NCI-H345 treated with DMSO at 0.1 percent for 48 hours (cell line): ENCODE measurements at regions not wholly inside any gene's neighbourhood (a gene's known extent, or its start where the extent isn't known, plus 50 kb on each side); places are given as distances from the start of the nearest gene placed in this dataset.

Experiments
- DNase-seq: peaks from one replicate; lab custom pipeline; 2025; ENCODE audit not compliant: unreplicated experiment; lab: John Stamatoyannopoulos, UW

GRCh38 chr9:82149501-82149946 lies 161.0 kb downstream of the SPATA31D1 start:
- no peak for DNase-seq

- no peak for DNase-seq
Observed at GRCh38 chr9:82152181-82152580, 163.6 kb downstream of the SPATA31D1 start.

- no peak for DNase-seq
Observed at GRCh38 chr9:82153032-82153431, 164.5 kb downstream of the SPATA31D1 start.

- DNase-seq: no peak
Observed at GRCh38 chr9:82154573-82154972, 166.0 kb downstream of the SPATA31D1 start.

GRCh38 chr9:82161876-82162275 lies 173.3 kb downstream of the SPATA31D1 start:
- DNase-seq: no peak

GRCh38 chr9:82164159-82164558 lies 175.6 kb downstream of the SPATA31D1 start:
- DNase-seq: no peak

GRCh38 chr9:82167296-82167695 lies 178.7 kb downstream of the SPATA31D1 start:
- no peak for DNase-seq

GRCh38 chr9:82168585-82168984 lies 180.0 kb downstream of the SPATA31D1 start:
- no peak for DNase-seq

- no peak for DNase-seq
Observed at GRCh38 chr9:82170866-82171265, 182.3 kb downstream of the SPATA31D1 start.

GRCh38 chr9:82171271-82171670 lies 182.7 kb downstream of the SPATA31D1 start:
- no peak for DNase-seq

GRCh38 chr9:82180711-82181110 lies 192.1 kb downstream of the SPATA31D1 start:
- no peak for DNase-seq

GRCh38 chr9:82183181-82183860 lies 194.7 kb downstream of the SPATA31D1 start:
- DNase-seq: no peak

- no peak for DNase-seq
Observed at GRCh38 chr9:82184524-82184923, 196.0 kb downstream of the SPATA31D1 start.

- DNase-seq: no peak
Observed at GRCh38 chr9:82188817-82189216, 200.2 kb downstream of the SPATA31D1 start.

- no peak for DNase-seq
Observed at GRCh38 chr9:82191082-82191770, 202.7 kb downstream of the SPATA31D1 start.

GRCh38 chr9:82192211-82192610 lies 203.6 kb downstream of the SPATA31D1 start:
- no peak for DNase-seq

GRCh38 chr9:82196622-82197441 lies 208.3 kb downstream of the SPATA31D1 start:
- no peak for DNase-seq

- no peak for DNase-seq
Observed at GRCh38 chr9:82201196-82201595, 212.6 kb downstream of the SPATA31D1 start.

- DNase-seq: no peak
Observed at GRCh38 chr9:82202808-82203207, 214.2 kb downstream of the SPATA31D1 start.

GRCh38 chr9:82206490-82206889 lies 217.9 kb downstream of the SPATA31D1 start:
- no peak for DNase-seq

- no peak for DNase-seq
Observed at GRCh38 chr9:82206946-82207345, 218.4 kb downstream of the SPATA31D1 start.
